OCI-LY7 (cell line): ENCODE measurements at regions not wholly inside any gene's neighbourhood (a gene's known extent, or its start where the extent isn't known, plus 50 kb on each side); places are given as distances from the start of the nearest gene placed in this dataset.

ENCODE experiments used
- BruUV-seq: library from RNA; stranded (reverse); fragments of 400-500 nt; replicated peaks from 2 replicates; lab custom pipeline; 2021; lab: Mats Ljungman, UMichigan
- CTCF ChIA-PET: fragments of 300-600 bp; sonication (Branson Sonifier 250); formaldehyde crosslinking; loops from one replicate; lab custom pipeline; 2022; ENCODE audit warnings: antibody characterized with exemption; ENCODE audit not compliant: unreplicated experiment; lab: Charles Lee
- POLR2A ChIA-PET: fragments of 300-600 bp; sonication (Branson Sonifier 250); formaldehyde crosslinking; loops from one replicate; lab custom pipeline; 2022; ENCODE audit warnings: antibody characterized with exemption; lab: Charles Lee
- DNase-seq: peaks from one replicate; pipeline ENCODE4 v3.0.0-alpha.2; 2015; ENCODE audit warnings: low spot score
- H2AFZ ChIP-seq: fragments of 200-600 bp; sonication (generic), shearing (Covaris generic); 2 replicates; pipeline ENCODE4 v1.6.1; 2014; ENCODE audit warnings: mild to moderate bottlenecking, antibody characterized with exemption, low read length, moderate library complexity
- H3K27ac ChIP-seq: fragments of 200-600 bp; sonication (generic); 2 replicates; pipeline ENCODE4 v1.5.1; 2014; ENCODE audit warnings: mixed run types, low read depth, mild to moderate bottlenecking, moderate library complexity, low read length, inconsistent platforms; ENCODE audit not compliant: poor library complexity, severe bottlenecking
- H3K36me3 ChIP-seq: fragments of 200-600 bp; sonication (generic); 2 replicates; pipeline ENCODE4 v1.6.1; 2014; ENCODE audit warnings: mild to moderate bottlenecking, antibody characterized with exemption, low read length, moderate library complexity, mixed read lengths; ENCODE audit not compliant: insufficient read depth
- H3K4me1 ChIP-seq: fragments of 200-600 bp; sonication (generic); 2 replicates; pipeline ENCODE4 v1.5.1; 2014; ENCODE audit warnings: mild to moderate bottlenecking, low read length; ENCODE audit not compliant: insufficient read depth, poor library complexity, severe bottlenecking
- H3K4me2 ChIP-seq: fragments of 200-600 bp; sonication (generic); 2 replicates; pipeline ENCODE4 v1.6.1; 2014; ENCODE audit warnings: mild to moderate bottlenecking, low read length
- H3K4me3 ChIP-seq: fragments of 200-600 bp; sonication (generic); 2 replicates; pipeline ENCODE4 v1.5.1; 2014; ENCODE audit warnings: mild to moderate bottlenecking, low read depth, low read length; ENCODE audit not compliant: poor library complexity, severe bottlenecking
- H3K79me2 ChIP-seq: fragments of 200-600 bp; sonication (generic); 2 replicates; pipeline ENCODE4 v1.6.1; 2016; ENCODE audit warnings: low read depth, mild to moderate bottlenecking, low read length, moderate library complexity, mixed read lengths; ENCODE audit not compliant: insufficient read depth
- H3K9me2 ChIP-seq: fragments of 200-600 bp; sonication (generic); 2 replicates; pipeline ENCODE4 v1.6.1; 2016; ENCODE audit warnings: mild to moderate bottlenecking, low read length, mixed read lengths; ENCODE audit not compliant: insufficient read depth
- H3K9me3 ChIP-seq: fragments of 200-600 bp; sonication (generic); 2 replicates; pipeline ENCODE4 v1.6.1; 2014; ENCODE audit warnings: mild to moderate bottlenecking, mixed run types, low read length, mixed read lengths
- H4K20me1 ChIP-seq: fragments of 200-600 bp; sonication (generic); 2 replicates; pipeline ENCODE4 v1.6.1; 2014; ENCODE audit warnings: mild to moderate bottlenecking, antibody characterized with exemption, low read length, moderate library complexity, mixed read lengths; ENCODE audit not compliant: insufficient read depth
- EZH2phosphoT487 ChIP-seq: fragments of 200-600 bp; sonication (generic); IDR thresholded peaks from 2 replicates; pipeline ENCODE4 v1.6.1; 2018; ENCODE audit warnings: low read depth, borderline replicate concordance, mild to moderate bottlenecking, mixed run types, antibody characterized with exemption, low read length, moderate library complexity, mixed read lengths
- intact Hi-C: fragments of 100-400 bp; cut with micrococcal nuclease; formaldehyde crosslinking; loops from one replicate; pipeline ENCODE4 v1.10.0; 2022; ENCODE audit not compliant: unreplicated experiment
- TF ChIP-seq, protein P1 (sequence below): fragments of 200-600 bp; sonication (generic); conservative IDR thresholded peaks from 2 replicates; pipeline ENCODE4 v1.5.1; 2014; ENCODE audit warnings: mild to moderate bottlenecking, antibody characterized with exemption, low read length, moderate library complexity, mixed read lengths

DNA sequence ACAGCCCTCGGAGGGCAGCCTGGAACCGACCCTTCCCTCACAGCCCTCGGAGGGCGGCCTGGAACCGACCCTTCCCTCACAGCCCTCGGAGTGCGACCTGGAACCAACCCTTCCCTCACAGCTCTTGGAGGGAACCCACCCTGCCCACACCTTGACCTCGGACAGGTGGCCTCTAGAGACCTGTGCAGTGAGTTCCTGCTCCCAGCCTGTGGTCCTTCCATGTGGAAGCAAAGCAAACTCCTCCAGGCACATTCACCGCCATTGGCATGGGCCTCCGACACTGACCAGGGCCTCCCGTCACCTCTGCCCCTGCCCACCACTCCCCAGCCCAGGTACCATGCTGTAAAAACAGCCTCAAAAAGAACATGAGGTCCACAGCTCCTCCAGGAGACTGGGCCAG is 272.1 kb downstream of the BRD1 start:
- POLR2A ChIA-PET: no interaction called here
- H3K4me3 ChIP-seq: no peak overlapping the region
- CTCF ChIA-PET: no interaction called here
- H3K36me3 ChIP-seq: no peaks in the 10 kb centered on the region
- BruUV-seq: no TSS peak
- no peak for DNase-seq
- H3K4me1 ChIP-seq: no peaks in the 10 kb centered on the region
- no peaks in the 10 kb centered on the region for H3K79me2 ChIP-seq
- no peak overlapping the region for H2AFZ ChIP-seq
- H3K9me3 ChIP-seq: 0 out of 2 replicates have a peak, but pooled peaks cover 7% of the 10 kb centered on the region
- no peaks in the 10 kb centered on the region for H3K9me2 ChIP-seq
- H4K20me1 ChIP-seq: no peaks in the 10 kb centered on the region
- intact Hi-C loops: no loop called here
- no peak overlapping the region for H3K4me2 ChIP-seq
- H3K27ac ChIP-seq: no peak overlapping the region
- TF ChIP-seq EZH2phosphoT487: no peak
- TF ChIP-seq, protein P1, sequence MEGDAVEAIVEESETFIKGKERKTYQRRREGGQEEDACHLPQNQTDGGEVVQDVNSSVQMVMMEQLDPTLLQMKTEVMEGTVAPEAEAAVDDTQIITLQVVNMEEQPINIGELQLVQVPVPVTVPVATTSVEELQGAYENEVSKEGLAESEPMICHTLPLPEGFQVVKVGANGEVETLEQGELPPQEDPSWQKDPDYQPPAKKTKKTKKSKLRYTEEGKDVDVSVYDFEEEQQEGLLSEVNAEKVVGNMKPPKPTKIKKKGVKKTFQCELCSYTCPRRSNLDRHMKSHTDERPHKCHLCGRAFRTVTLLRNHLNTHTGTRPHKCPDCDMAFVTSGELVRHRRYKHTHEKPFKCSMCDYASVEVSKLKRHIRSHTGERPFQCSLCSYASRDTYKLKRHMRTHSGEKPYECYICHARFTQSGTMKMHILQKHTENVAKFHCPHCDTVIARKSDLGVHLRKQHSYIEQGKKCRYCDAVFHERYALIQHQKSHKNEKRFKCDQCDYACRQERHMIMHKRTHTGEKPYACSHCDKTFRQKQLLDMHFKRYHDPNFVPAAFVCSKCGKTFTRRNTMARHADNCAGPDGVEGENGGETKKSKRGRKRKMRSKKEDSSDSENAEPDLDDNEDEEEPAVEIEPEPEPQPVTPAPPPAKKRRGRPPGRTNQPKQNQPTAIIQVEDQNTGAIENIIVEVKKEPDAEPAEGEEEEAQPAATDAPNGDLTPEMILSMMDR: no peak

DNA sequence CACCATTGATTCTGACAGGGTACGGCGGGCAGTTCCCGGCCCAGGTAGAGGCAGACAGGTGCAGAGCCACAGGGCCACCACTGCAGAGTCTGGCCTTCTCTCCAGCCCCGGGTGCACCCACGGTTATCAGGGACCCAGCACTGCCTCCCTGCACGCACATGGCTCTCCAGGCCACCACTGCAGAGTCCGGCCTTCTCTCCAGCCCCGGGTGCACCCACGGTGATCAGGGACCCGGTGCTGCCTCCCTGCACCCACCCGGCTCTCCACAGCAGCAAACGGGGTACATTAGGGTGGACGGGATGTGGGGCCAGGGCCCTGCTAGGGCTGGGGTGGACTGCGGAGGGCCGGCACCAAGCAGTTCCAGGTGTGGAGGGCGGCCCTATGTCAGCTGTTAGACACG is 272.9 kb downstream of the BRD1 start:
- Histone ChIP-seq H3K4me1 (no peaks in the 10 kb centered on the region), H3K9me3 (0 out of 2 replicates have a peak, but pooled peaks cover 6% of the 10 kb centered on the region), H4K20me1 (no peaks in the 10 kb centered on the region), H3K27ac (no peak overlapping the region), H3K36me3 (no peaks in the 10 kb centered on the region), H3K4me3 (no peak overlapping the region), H3K4me2 (no peak overlapping the region), H3K9me2 (no peaks in the 10 kb centered on the region), H3K79me2 (no peaks in the 10 kb centered on the region), H2AFZ (no peak overlapping the region)
- CTCF ChIA-PET: no interaction called here
- no TSS peak for BruUV-seq
- intact Hi-C loops: no loop called here
- TF ChIP-seq, protein P1: no peak
- TF ChIP-seq EZH2phosphoT487: no peak
- no peak for DNase-seq
- POLR2A ChIA-PET: no interaction called here

DNA sequence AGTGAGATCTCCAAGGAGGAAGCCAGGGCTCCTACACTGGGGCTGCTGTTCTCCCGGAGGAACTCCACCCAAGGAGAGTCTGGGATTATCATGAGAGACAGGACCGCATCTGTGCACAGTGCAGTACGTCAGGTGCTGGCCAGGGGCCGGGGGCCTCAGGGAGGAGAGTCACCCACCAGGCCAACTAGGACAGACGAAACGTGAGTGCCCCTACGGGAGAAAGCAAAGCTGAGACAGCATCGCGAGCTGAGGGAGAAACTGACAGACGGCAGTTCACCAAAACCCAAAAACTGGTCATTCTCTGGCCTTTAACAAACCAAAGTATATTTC is 273.4 kb downstream of the BRD1 start:
- ChIA-PET POLR2A (no interaction called here), CTCF (no interaction called here)
- TF ChIP-seq EZH2phosphoT487: no peak
- TF ChIP-seq, protein P1: no peak
- no peak overlapping the region for H3K27ac ChIP-seq
- 0 out of 2 replicates have a peak, but pooled peaks cover 1% of the 10 kb centered on the region for H3K9me3 ChIP-seq
- H3K36me3 ChIP-seq: no peaks in the 10 kb centered on the region
- DNase-seq: no peak
- H3K9me2 ChIP-seq: no peaks in the 10 kb centered on the region
- H3K4me1 ChIP-seq: no peaks in the 10 kb centered on the region
- H3K4me2 ChIP-seq: no peak overlapping the region
- H3K4me3 ChIP-seq: no peak overlapping the region
- H4K20me1 ChIP-seq: no peaks in the 10 kb centered on the region
- H3K79me2 ChIP-seq: no peaks in the 10 kb centered on the region
- no peak overlapping the region for H2AFZ ChIP-seq
- intact Hi-C loops: no loop called here
- no TSS peak for BruUV-seq
